GM04503 (cell line): ENCODE measurements at regions not wholly inside any gene's neighbourhood (a gene's known extent, or its start where the extent isn't known, plus 50 kb on each side); places are given as distances from the start of the nearest gene placed in this dataset.

Source experiments
- DNase-seq: peaks from one replicate; pipeline ENCODE4 v3.0.0-alpha.2; 2012; ENCODE audit warnings: low read depth

GRCh38 chr3:64311424-64312061 lies 86.3 kb upstream of the PRICKLE2 start:
- no peak for DNase-seq

GRCh38 chr3:64308931-64309330 lies 83.7 kb upstream of the PRICKLE2 start:
- no peak for DNase-seq

GRCh38 chr3:64306745-64307144 lies 81.5 kb upstream of the PRICKLE2 start:
- DNase-seq: no peak

GRCh38 chr3:64305731-64306130 lies 80.5 kb upstream of the PRICKLE2 start:
- no peak for DNase-seq

- DNase-seq: no peak
Measured at GRCh38 chr3:64304828-64305410, 79.7 kb upstream of the PRICKLE2 start.

GRCh38 chr3:64303881-64304280 lies 78.6 kb upstream of the PRICKLE2 start:
- no peak for DNase-seq

- DNase-seq: no peak
Measured at GRCh38 chr3:64303401-64303800, 78.1 kb upstream of the PRICKLE2 start.

- no peak for DNase-seq
Measured at GRCh38 chr3:64301476-64301875, 76.2 kb upstream of the PRICKLE2 start.

- DNase-seq: peak; percentile 87
Measured at GRCh38 chr3:64300790-64301423, 75.6 kb upstream of the PRICKLE2 start.

- DNase-seq: no peak
Measured at GRCh38 chr3:64299206-64299605, 73.9 kb upstream of the PRICKLE2 start.

- DNase-seq: no peak
Measured at GRCh38 chr3:64297563-64297962, 72.3 kb upstream of the PRICKLE2 start.

GRCh38 chr3:64295594-64295993 lies 70.3 kb upstream of the PRICKLE2 start:
- peak; percentile 77 for DNase-seq

- DNase-seq: no peak
Measured at GRCh38 chr3:64294771-64295170, 69.5 kb upstream of the PRICKLE2 start.

- no peak for DNase-seq
Measured at GRCh38 chr3:64293121-64293520, 67.9 kb upstream of the PRICKLE2 start.

- DNase-seq: peak; percentile 91
Measured at GRCh38 chr3:64291956-64292355, 66.7 kb upstream of the PRICKLE2 start.

GRCh38 chr3:64291345-64291744 lies 66.1 kb upstream of the PRICKLE2 start:
- peak; percentile 80 for DNase-seq

- DNase-seq: no peak
Measured at GRCh38 chr3:64290864-64291263, 65.6 kb upstream of the PRICKLE2 start.

GRCh38 chr3:64290161-64290560 lies 64.9 kb upstream of the PRICKLE2 start:
- no peak for DNase-seq

GRCh38 chr3:64289622-64290021 lies 64.4 kb upstream of the PRICKLE2 start:
- no peak for DNase-seq

GRCh38 chr3:64278625-64279024 lies 53.4 kb upstream of the PRICKLE2 start:
- no peak for DNase-seq

- DNase-seq: no peak
Measured at GRCh38 chr3:64276131-64276530, 50.9 kb upstream of the PRICKLE2 start.
